NCI-H187 (cell line): ENCODE measurements at regions not wholly inside any gene's neighbourhood (a gene's known extent, or its start where the extent isn't known, plus 50 kb on each side); places are given as distances from the start of the nearest gene placed in this dataset.
"Not testable (repeated sequence)": the region's sequence is repeated elsewhere in the genome, so short reads cannot be mapped to it uniquely, and the experiment has no call there.

ENCODE experiments used
- DNase-seq, 2 experiments: peaks; one replicate each; lab custom pipeline; 2025; lab: John Stamatoyannopoulos, UW

GRCh38 chr3:139238281-139239030 lies 105.4 kb upstream of the MRPS22 start:
- no peak for DNase-seq

- no peak for DNase-seq
Measured at GRCh38 chr3:139239550-139239949, 104.3 kb upstream of the MRPS22 start.

GRCh38 chr3:139241783-139242182 lies 102.0 kb upstream of the MRPS22 start:
- no peak for DNase-seq

DNA sequence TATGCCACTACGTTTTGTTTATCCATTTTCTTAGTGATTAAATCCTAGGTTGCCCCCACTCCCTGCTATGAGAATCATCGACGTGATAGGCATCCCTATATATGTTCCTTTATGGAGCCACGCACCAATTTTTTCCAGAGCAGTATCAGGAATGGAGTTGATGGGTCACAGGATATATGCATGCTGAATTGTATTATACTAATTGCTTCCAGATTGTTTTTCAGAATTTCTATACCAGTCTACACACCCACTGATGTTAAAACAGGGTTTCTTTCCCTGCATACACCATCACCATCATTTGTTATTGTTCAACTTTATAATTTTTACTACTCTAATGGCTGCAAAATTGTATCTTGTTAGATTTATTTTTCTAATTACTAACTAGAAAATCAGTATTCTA lies 100.1 kb upstream of the MRPS22 start:
- no peak for DNase-seq

- DNase-seq: no peak
Measured at GRCh38 chr3:139248593-139249255, 95.1 kb upstream of the MRPS22 start.

GRCh38 chr3:139251529-139251928 lies 92.3 kb upstream of the MRPS22 start:
- no peak for DNase-seq

GRCh38 chr3:139252719-139253118 lies 91.1 kb upstream of the MRPS22 start:
- DNase-seq: no peak

DNA sequence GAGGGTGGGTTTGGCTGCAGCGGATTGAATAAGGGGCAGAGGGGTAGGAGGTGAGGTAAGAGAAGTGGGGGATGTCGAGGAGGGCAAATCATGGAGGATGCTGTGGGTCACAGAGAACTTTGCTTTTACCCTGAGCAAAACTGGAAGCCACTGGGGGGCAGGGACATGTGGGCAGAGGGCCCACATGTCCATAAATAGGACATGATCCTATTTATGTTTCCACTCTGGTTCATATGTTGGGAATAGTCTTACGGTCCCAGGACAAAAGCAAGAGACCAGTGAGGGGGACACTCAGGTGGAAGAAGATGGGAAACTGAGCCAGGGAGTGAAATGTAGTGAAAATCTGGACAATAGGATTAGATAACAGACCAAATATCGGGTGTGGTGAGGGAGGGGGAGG lies 85.5 kb upstream of the MRPS22 start:
- no peak for DNase-seq

- no peak for DNase-seq
Measured at GRCh38 chr3:139259398-139259797, 84.4 kb upstream of the MRPS22 start.

DNA sequence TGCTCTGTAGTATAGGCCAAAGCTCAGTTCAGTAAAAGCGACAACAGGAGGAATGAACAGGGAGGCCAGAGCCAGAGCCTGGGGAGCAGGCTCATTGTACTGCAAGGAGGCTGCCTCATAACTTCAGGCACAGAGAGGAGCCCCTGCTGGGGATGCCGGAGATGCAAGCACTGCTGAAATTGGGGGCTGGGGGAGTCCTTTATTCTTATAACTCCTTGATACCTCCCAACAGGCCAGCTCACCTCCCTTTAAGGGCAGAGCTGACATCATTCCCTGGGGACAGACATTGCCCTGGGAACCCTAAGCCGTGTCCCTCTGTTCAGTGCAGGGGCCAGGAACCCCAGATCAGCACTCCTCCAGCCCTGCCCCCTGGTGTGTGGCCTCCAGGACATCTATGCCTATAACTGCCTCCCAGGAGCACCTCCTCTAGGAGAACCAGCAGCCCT lies 83.8 kb upstream of the MRPS22 start:
- no peak for DNase-seq

GRCh38 chr3:139260793-139261736 lies 82.8 kb upstream of the MRPS22 start:
- DNase-seq: no peak

DNA sequence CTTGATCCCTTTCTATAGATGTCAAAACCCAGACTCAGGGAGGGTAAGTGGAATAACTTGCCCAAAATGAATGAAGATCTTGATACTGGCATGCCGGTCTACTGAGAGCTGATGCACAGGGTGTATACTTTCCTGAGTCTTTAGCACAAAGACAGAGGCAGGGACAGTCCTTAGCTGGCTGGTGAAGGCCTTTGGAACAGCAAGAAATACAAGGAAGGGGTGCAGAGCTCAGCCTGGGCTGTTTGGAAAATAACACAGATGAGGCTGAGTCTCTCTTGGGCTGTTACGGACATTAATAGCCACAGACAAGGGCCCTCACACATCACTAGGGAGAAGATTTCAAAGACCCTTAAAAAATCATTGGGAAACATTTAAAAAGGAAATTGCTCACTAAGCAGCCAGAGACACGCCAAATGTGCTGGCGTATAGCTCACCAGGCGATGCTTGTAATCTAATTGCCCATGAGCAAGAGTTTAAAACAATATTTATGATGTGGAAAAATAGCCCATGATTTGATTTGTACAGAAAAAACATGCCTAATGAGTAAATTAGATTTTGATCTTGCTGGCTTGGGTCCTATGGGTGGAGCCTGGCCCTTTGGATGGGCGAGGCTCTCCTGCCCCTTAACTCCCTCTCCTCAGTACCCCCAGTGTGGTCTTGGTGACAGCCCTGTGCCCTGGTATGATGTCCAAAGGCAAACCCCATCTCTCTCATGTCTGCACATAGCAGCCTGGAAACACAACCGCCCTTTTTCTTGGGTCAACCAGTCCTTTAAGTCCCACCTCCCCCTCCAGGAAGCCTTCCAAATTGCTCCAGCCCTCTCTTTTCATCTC lies 81.8 kb upstream of the MRPS22 start:
- no peak for DNase-seq

GRCh38 chr3:139263798-139264197 lies 80.0 kb upstream of the MRPS22 start:
- DNase-seq: no peak

GRCh38 chr3:139264375-139264774 lies 79.4 kb upstream of the MRPS22 start:
- DNase-seq: no peak

DNA sequence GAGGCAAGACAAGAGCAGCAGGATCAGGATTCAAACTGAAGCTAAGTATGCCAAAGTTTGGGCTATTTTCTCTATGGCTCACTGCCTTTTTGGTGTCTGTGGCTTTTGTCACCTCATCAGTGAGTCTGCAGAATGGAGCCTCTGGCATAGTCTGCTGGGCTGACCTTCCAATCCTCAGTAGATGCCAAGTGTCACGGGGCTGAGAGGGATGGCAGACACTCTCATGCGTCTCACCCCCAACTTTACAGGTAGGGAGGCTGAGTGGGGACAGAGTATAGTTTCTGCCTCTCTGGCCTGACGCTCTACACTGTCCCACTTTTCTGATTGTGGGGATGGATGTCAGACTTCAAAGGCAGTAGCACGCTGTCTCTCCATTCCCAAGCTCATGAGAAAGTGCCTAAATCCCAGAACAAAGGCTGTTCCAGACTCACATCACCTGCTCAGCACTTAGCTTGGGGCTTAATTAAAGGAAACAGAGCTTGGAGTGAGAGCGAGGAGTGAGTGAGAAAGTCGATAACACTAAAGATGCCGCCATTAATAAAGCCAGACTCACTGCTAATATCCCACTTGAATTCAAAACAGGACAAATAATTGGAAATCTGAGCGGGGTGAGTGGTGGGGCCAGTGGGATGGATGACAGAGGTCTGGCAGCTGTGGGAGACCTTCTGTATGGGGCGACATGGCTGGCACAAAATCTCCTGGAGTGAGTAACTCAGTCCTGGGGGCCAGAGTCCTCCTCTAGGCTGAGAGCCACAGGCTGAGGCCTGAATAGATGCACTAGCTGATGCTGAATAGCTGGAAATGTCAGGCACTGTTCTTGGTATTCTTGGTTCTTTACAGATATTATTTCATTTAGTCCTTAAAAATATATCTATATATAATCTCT lies 78.4 kb upstream of the MRPS22 start:
- no peak for DNase-seq

- DNase-seq: no peak
Measured at GRCh38 chr3:139267300-139268246, 76.2 kb upstream of the MRPS22 start.

GRCh38 chr3:139269984-139270383 lies 73.8 kb upstream of the MRPS22 start:
- no peak for DNase-seq

- not testable (repeated sequence) for DNase-seq
Measured at GRCh38 chr3:139270652-139271051, 73.2 kb upstream of the MRPS22 start.

- no peak for DNase-seq
Measured at GRCh38 chr3:139280027-139280671, 63.7 kb upstream of the MRPS22 start.
